Heart left ventricle (tissue), 16 donors: ENCODE measurements at regions not wholly inside any gene's neighbourhood (a gene's known extent, or its start where the extent isn't known, plus 50 kb on each side); places are given as distances from the start of the nearest gene placed in this dataset.

Experiments
- ATAC-seq, 4 donors: fragments of 200-7000 bp; cut with Tn5 transposase; one replicate each; pipeline ENCODE4 v1.9.1; 2020 to 2022; ENCODE audit warnings: moderate library complexity in 4 of 4, mild to moderate bottlenecking in 3 of 4, moderate number of reproducible peaks in 1 of 4
- DNase-seq, 5 donors: peaks; one replicate each; pipeline ENCODE4 v3.0.0-alpha.2; 2020
- H3K27ac ChIP-seq, 12 donors: fragments of 200-600 bp; sonication (generic) in 4 of 12; one replicate each; pipeline versions ENCODE4 v1.5.0 to v1.8.0; 2016 to 2022; ENCODE audit warnings: mild to moderate bottlenecking in 2 of 12
- H3K27me3 ChIP-seq, 9 donors: fragments of 200-600 bp; sonication (generic) in 2 of 9; one replicate each; pipeline versions ENCODE4 v1.5.1 to v1.8.0; 2016 to 2022; ENCODE audit warnings: mild to moderate bottlenecking in 3 of 9
- H3K36me3 ChIP-seq, 9 donors: fragments of 200-600 bp; sonication (generic) in 2 of 9; one replicate each; pipeline versions ENCODE4 v1.5.0 to v1.8.0; 2018 to 2022; ENCODE audit warnings: mild to moderate bottlenecking in 2 of 9
- H3K4me1 ChIP-seq, 12 donors: fragments of 200-600 bp; sonication (generic) in 4 of 12; one replicate each; pipeline versions ENCODE4 v1.5.0 to v1.8.0; 2016 to 2022; ENCODE audit warnings: mild to moderate bottlenecking in 3 of 12
- H3K4me3 ChIP-seq, 12 donors: fragments of 200-600 bp; sonication (generic) in 4 of 12; one replicate each; pipeline versions ENCODE4 v1.5.0 to v1.8.0; 2017 to 2022; ENCODE audit warnings: mild to moderate bottlenecking in 9 of 12, moderate library complexity in 4 of 12
- H3K9me3 ChIP-seq, 12 donors: fragments of 200-600 bp; sonication (generic) in 4 of 12; one replicate each; pipeline versions ENCODE4 v1.5.0 to v1.8.0; 2016 to 2022; ENCODE audit warnings: mild to moderate bottlenecking in 1 of 12
- CTCF ChIP-seq, 12 donors: fragments of 200-600 bp; sonication (generic) in 4 of 12; IDR thresholded peaks; one replicate each; pipeline versions ENCODE4 v1.5.0 to v1.8.0; 2018 to 2022; ENCODE audit warnings: antibody characterized with exemption in 12 of 12, mild to moderate bottlenecking in 5 of 12
- POLR2A ChIP-seq, 2 donors: fragments of 450-650 bp; IDR thresholded peaks; one replicate each; pipeline ENCODE4 v1.6.1; 2017; ENCODE audit warnings: antibody characterized with exemption in 2 of 2, mild to moderate bottlenecking in 2 of 2, moderate library complexity in 2 of 2
- WGBS, 4 donors: extraction: QIAGEN DNeasy Blood & Tissue Kit in 2 of 4; methylation state at CpG; one replicate each; pipeline versions ENCODE4 v1.1.5 to v1.1.7; 2013 to 2018; 5-methylcytosine and 5-hydroxymethylcytosine counted together
- intact Hi-C, 10 donors: fragments of 100-400 bp; cut with DNase I; formaldehyde crosslinking; loops; one replicate each; pipeline versions ENCODE4 v1.11.1 to v1.14.2; 2022
- donor health status: ischemic (EF 13 %, LVEDD 7.1; RV severe dilation, severe dysfunction).
- donor health status: healthy with polysubstance abuse.
- donor health status: DM: no; HTN: yes; CAD: no.
- donor health status: DM: no; HTN: no; CAD: no.
- donor health status: ischemic (EF 25% LVEDD 6.9; RV normal size, moderate dysfunction).
- donor health status: ischemic (EF 25% LVEDD 5.7; RV mildly dilated, moderate dysfunction).
- donor health status: healthy.
- donor health status: DM: yes; HTN: yes; CAD: no.
- donor health status: ischemic (EF 35%, LVEDD 5.7; RV mildly dilated, moderate dysfunction).
- donor health status: nonischemic (EF 11% LVEDD 7.7; RV severe dilation, severe dysfunction).
- donor health status: DM: yes; HTN: yes; CAD: no.
- donor health status: PGD.
- donor health status: ischemic (EF 29% LVEDD 5.4; RV normal size, mild dysfunction).
- donor health status: nonischemic (EF 23%, LVEDD 6.1; RV moderate dilation, normal function).

DNA sequence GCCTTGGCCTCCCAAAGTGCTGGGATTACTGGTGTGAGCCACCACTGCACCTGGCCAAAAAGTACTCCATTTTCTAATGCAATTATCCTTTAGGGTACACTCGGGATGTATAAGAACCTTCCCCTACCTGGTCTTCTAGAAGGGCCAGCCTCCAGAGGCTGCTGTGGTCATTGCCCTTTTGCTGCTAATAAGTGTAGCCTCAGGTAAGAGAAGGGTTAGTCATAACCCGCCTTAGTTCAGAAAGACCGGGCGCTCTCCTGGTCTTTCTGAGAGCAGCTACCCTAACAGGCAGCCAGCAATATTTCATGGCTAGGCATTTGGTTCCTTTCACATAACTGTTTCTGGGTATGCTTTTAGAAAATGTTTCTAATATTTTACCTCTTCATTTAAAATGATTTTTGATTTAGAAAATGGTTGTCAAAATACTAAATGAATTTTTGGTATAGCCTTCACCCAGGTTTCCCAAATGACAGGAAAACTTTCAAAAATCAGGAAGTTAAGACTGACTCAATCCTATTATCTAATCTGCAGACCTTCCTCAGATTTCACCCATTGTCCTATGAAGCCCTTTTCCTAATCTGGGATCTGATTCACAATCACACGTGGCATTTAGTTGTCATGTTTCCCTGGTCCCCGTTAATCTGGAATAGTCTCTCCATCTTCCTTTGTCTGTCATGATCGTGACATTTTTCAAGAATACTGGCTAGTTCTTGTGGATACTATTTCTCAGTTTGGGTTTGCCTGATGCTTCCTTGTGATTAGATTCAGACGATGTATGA is 479.0 kb downstream of the SIPA1L2 start:
- Histone ChIP-seq H3K9me3 (no peaks in the 10 kb centered on the region), H3K36me3 (no peaks in the 10 kb centered on the region), H3K27me3 (no peaks in the 10 kb centered on the region), H3K4me3 (no peak overlapping the region), H3K27ac (no peak overlapping the region), H3K4me1 (no peaks in the 10 kb centered on the region)
- no peak for DNase-seq
- intact Hi-C loops, result no loop called here
- TF ChIP-seq CTCF (IDR thresholded peaks at IDR 0.05) (no peak), POLR2A (IDR thresholded peaks at IDR 0.05) (no peak)
- no peak for ATAC-seq
- WGBS, 4 donors, result 75 to 80% (median 77%) methylated on average over 8 of the region's 8 CpGs

DNA sequence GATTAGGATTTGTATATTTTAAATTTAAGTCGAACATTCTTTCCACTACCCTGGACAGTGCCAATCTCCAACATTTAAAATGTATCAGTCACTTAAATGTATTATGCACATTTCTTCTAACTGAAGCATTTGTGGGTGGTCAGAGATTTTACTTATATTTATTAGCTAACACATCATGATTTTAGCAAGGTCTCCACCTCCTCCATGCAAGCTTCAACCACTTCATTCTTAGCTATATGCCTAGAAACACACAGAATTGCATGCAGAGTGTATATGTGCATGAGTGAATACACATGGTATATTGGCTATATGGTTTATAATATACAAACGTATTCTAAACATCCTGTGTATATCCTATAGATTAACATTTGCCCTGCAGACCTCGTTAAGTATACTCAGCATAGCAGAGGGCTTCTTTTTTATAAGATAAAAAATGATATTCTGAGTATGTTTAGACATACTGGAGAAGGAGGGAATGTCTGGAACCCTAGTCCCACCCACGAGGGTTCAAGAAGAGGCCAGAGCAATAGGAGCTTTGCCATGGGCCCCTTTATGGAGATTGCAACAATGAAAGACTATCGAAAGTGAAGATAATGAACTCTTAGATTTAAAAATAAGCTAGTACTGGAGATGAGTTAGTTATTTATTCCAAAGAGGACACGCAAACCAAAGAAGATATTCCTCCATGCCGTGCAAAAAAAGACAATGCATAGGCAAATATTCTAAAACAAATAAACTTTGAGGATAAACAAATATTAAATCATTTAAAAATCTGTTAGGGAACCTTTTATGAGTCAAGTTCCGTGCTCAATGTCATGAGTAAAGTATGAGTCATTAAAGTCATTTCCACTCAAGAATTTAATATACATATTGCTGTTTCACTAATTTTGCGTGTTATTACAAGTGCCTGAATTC is 480.4 kb downstream of the SIPA1L2 start:
- ATAC-seq (no peak), DNase-seq (no peak)
- intact Hi-C loops, result no loop called here
- Histone ChIP-seq H3K4me1 (no peaks in the 10 kb centered on the region), H3K9me3 (no peaks in the 10 kb centered on the region), H3K36me3 (no peaks in the 10 kb centered on the region), H3K4me3 (no peak overlapping the region), H3K27me3 (no peaks in the 10 kb centered on the region), H3K27ac (no peak overlapping the region)
- no peak for TF ChIP-seq CTCF (IDR thresholded peaks at IDR 0.05)
- TF ChIP-seq POLR2A (IDR thresholded peaks at IDR 0.05), result no peak
- WGBS, 4 donors, result 68 to 79% (median 74%) methylated on average over 9 of the region's 9 CpGs

DNA sequence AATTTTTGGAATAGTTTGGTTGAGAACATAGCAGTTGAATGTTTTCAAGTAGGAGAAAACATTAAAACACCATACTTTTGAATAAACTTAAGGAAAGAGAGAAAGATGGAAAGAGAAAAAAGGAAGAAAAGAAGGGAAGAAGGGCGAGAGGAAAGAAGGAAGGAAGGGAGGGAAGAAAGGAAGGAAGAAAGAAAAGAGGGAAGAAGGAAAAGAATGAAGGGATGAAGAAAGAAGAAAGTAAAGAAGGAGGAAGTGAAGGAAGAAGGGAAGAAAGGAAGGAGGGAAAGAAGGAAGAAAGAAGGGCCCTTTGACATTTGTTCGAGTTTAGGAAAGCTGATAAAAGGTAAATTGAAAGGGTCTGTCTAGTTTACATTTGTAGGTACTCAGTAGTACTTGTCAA is 482.7 kb downstream of the SIPA1L2 start:
- Histone ChIP-seq H3K4me3 (no peak overlapping the region), H3K9me3 (no peaks in the 10 kb centered on the region), H3K27me3 (no peaks in the 10 kb centered on the region), H3K27ac (no peak overlapping the region), H3K36me3 (no peaks in the 10 kb centered on the region), H3K4me1 (peaks cover 0 to 14% (median 3%) of the 10 kb centered on the region in 12 donors)
- no peak for DNase-seq
- 83 to 90% (median 87%) methylated on average over 2 of the region's 2 CpGs for WGBS, 4 donors
- ATAC-seq, result no peak
- TF ChIP-seq POLR2A (IDR thresholded peaks at IDR 0.05) (no peak), CTCF (IDR thresholded peaks at IDR 0.05) (no peak)
- intact Hi-C loops, result no loop called here

DNA sequence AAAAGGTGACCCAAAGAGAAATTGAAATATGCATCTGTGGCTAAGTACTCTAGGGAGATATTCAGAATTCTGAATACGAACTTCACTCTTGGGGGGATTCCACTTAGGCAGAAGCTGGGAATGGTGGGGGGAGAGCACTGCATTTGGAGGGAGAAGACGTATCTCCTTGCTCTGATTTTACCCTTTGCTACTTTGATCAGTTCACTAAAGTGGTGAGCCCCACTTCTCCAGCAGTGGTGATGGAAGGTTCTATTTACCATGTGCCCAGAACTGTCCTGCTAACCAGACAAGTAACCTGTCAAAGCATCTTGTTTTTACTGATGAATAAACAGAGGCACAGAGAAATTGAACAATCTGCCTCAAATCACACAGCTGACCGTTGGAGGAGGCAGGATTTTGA is 483.4 kb downstream of the SIPA1L2 start:
- intact Hi-C loops, result no loop called here
- no peak for DNase-seq
- peaks cover 0 to 16% (median 3%) of the 10 kb centered on the region in 12 donors for H3K4me1 ChIP-seq
- no peak for ATAC-seq
- H3K36me3 ChIP-seq, result no peaks in the 10 kb centered on the region
- H3K27me3 ChIP-seq, result no peaks in the 10 kb centered on the region
- WGBS, 4 donors, result 88 to 97% (median 92%) methylated on average over 3 of the region's 3 CpGs
- peaks cover 0 to 3% (median 0%) of the 10 kb centered on the region in 12 donors for H3K9me3 ChIP-seq
- TF ChIP-seq CTCF (IDR thresholded peaks at IDR 0.05) (no peak), POLR2A (IDR thresholded peaks at IDR 0.05) (no peak)
- no peak overlapping the region for H3K4me3 ChIP-seq
- H3K27ac ChIP-seq, result no peak overlapping the region
